Thyroid gland (tissue), 4 donors: ENCODE measurements at regions not wholly inside any gene's neighbourhood (a gene's known extent, or its start where the extent isn't known, plus 50 kb on each side); places are given as distances from the start of the nearest gene placed in this dataset.

ENCODE experiments used
- POLR2A ChIP-seq, 2 donors: fragments of 450-650 bp; IDR thresholded peaks; one replicate each; pipeline ENCODE4 v1.6.1; 2017; ENCODE audit warnings: antibody characterized with exemption in 2 of 2, mild to moderate bottlenecking in 2 of 2, moderate library complexity in 1 of 2
- TF ChIP-seq, protein P1 (sequence below), 6 experiments: fragments of 200-600 bp in 3 of 6; fragments of 450-650 bp in 3 of 6; sonication (generic) in 3 of 6; IDR thresholded peaks; one replicate each; pipeline ENCODE4 v1.5.1; 2016 to 2019; ENCODE audit warnings: antibody characterized with exemption in 6 of 6, mild to moderate bottlenecking in 2 of 6, inconsistent platforms in 1 of 6, moderate library complexity in 1 of 6

DNA sequence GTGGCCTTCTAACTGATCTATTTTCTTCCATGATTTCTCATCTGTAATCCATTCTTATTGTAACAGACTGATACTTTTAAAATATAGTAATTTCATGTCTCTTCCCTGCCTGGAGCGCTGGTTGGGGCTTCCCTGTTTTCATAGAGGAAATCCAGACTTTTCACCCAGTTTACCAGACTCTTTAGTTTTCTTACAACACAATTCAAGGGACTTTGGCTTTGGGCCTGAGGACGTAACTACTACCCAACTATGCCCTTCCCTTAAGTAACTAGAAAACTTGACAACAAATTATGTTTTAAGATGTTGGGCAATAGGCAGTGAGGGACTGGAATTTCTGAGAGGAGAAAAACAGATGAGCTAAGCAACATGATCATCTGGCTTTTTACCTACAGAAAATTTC lies 289.6 kb downstream of the FGF10 start:
- no peak for TF ChIP-seq POLR2A (IDR thresholded peaks at IDR 0.05)
- TF ChIP-seq, protein P1, sequence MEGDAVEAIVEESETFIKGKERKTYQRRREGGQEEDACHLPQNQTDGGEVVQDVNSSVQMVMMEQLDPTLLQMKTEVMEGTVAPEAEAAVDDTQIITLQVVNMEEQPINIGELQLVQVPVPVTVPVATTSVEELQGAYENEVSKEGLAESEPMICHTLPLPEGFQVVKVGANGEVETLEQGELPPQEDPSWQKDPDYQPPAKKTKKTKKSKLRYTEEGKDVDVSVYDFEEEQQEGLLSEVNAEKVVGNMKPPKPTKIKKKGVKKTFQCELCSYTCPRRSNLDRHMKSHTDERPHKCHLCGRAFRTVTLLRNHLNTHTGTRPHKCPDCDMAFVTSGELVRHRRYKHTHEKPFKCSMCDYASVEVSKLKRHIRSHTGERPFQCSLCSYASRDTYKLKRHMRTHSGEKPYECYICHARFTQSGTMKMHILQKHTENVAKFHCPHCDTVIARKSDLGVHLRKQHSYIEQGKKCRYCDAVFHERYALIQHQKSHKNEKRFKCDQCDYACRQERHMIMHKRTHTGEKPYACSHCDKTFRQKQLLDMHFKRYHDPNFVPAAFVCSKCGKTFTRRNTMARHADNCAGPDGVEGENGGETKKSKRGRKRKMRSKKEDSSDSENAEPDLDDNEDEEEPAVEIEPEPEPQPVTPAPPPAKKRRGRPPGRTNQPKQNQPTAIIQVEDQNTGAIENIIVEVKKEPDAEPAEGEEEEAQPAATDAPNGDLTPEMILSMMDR (IDR thresholded peaks at IDR 0.05) = no peak
